RWPE2 (cell line): ENCODE measurements at regions not wholly inside any gene's neighbourhood (a gene's known extent, or its start where the extent isn't known, plus 50 kb on each side); places are given as distances from the start of the nearest gene placed in this dataset.

Experiments
- ATAC-seq: fragments of 200-7000 bp; cut with Tn5 transposase; 3 replicates; pipeline ENCODE4 v1.9.1; 2021; ENCODE audit warnings: low read depth
- DNase-seq: peaks from one replicate; pipeline ENCODE4 v3.0.0-alpha.2; 2020; ENCODE audit warnings: low spot score
- H3K27ac ChIP-seq: fragments of 450-650 bp; 2 replicates; pipeline ENCODE4 v1.5.1; 2017; ENCODE audit warnings: mild to moderate bottlenecking; ENCODE audit not compliant: poor library complexity, severe bottlenecking
- H3K27me3 ChIP-seq: fragments of 250-450 bp; sonication (Bioruptor Pico); 2 replicates; pipeline ENCODE4 v1.5.1; 2021; ENCODE audit warnings: mild to moderate bottlenecking, moderate library complexity; ENCODE audit not compliant: insufficient read depth, poor library complexity, severe bottlenecking
- H3K36me3 ChIP-seq: fragments of 250-450 bp; sonication (Bioruptor Pico); 2 replicates; pipeline ENCODE4 v1.5.1; 2020; ENCODE audit warnings: low read depth, mild to moderate bottlenecking, moderate library complexity
- H3K4me1 ChIP-seq: fragments of 250-450 bp; sonication (Bioruptor Pico); 2 replicates; pipeline ENCODE4 v1.5.1; 2021; ENCODE audit warnings: mild to moderate bottlenecking, moderate library complexity; ENCODE audit not compliant: insufficient read depth, poor library complexity, severe bottlenecking
- H3K4me3 ChIP-seq: fragments of 250-450 bp; sonication (Bioruptor Pico); 2 replicates; pipeline ENCODE4 v1.5.1; 2021; ENCODE audit warnings: mild to moderate bottlenecking, moderate library complexity; ENCODE audit not compliant: severe bottlenecking
- H3K9me3 ChIP-seq: fragments of 250-450 bp; sonication (Bioruptor Pico); 2 replicates; pipeline ENCODE4 v1.5.1; 2021; ENCODE audit warnings: mild to moderate bottlenecking, moderate library complexity; ENCODE audit not compliant: severe bottlenecking
- TF ChIP-seq, protein P1 (sequence below): fragments of 450-650 bp; IDR thresholded peaks from one replicate; pipeline ENCODE4 v1.5.1; 2017; ENCODE audit warnings: mild to moderate bottlenecking, moderate library complexity; ENCODE audit not compliant: poor library complexity, severe bottlenecking

DNA sequence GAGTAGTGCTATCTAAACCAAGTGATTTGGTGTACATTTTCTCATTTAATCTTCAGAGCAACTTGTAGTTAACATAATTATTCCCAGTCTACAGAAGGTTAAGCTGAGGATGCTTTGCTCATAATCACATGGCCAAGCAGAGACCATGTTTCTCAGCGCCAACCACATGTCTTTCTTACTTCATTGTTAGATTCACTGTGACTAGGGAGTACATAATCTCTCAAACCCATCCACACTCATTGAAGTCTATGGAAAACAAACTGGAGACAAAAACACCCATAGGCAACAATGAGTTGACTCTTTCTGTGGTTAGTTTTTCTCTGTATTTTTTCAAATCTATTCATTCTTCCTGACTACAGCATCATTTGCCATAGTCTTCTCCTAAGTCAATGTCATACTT, 281.7 kb upstream of the PTGER4 start:
- H3K27ac ChIP-seq, result no peak overlapping the region
- no peaks in the 10 kb centered on the region for H3K36me3 ChIP-seq
- ATAC-seq (no peak), DNase-seq (no peak)
- no peak overlapping the region for H3K4me3 ChIP-seq
- H3K9me3 ChIP-seq, result no peaks in the 10 kb centered on the region
- H3K27me3 ChIP-seq, result no peaks in the 10 kb centered on the region
- H3K4me1 ChIP-seq, result peaks cover 22% of the 10 kb centered on the region
- TF ChIP-seq, protein P1, sequence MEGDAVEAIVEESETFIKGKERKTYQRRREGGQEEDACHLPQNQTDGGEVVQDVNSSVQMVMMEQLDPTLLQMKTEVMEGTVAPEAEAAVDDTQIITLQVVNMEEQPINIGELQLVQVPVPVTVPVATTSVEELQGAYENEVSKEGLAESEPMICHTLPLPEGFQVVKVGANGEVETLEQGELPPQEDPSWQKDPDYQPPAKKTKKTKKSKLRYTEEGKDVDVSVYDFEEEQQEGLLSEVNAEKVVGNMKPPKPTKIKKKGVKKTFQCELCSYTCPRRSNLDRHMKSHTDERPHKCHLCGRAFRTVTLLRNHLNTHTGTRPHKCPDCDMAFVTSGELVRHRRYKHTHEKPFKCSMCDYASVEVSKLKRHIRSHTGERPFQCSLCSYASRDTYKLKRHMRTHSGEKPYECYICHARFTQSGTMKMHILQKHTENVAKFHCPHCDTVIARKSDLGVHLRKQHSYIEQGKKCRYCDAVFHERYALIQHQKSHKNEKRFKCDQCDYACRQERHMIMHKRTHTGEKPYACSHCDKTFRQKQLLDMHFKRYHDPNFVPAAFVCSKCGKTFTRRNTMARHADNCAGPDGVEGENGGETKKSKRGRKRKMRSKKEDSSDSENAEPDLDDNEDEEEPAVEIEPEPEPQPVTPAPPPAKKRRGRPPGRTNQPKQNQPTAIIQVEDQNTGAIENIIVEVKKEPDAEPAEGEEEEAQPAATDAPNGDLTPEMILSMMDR, result no peak

DNA sequence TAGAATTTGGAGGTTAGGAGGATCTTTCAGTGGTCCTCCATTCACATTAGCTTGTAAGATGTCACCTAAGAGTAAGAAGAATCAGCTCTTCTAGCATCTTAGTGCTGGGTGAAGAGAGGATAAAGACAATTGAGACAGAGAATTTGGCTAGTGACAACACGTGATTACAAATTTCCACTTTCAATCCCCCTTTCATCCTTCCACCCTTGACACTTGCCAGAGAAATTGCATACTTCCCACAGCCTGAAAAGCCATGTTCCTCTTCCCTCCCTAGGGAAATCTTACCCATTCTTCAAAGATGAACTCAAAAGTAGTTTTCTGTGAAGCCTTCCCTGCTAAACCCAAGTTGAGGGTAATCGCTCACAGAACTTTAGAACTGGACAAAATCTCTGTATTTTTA, 282.6 kb upstream of the PTGER4 start:
- TF ChIP-seq, protein P1, result no peak
- ATAC-seq, result no peak
- no peak overlapping the region for H3K4me3 ChIP-seq

DNA sequence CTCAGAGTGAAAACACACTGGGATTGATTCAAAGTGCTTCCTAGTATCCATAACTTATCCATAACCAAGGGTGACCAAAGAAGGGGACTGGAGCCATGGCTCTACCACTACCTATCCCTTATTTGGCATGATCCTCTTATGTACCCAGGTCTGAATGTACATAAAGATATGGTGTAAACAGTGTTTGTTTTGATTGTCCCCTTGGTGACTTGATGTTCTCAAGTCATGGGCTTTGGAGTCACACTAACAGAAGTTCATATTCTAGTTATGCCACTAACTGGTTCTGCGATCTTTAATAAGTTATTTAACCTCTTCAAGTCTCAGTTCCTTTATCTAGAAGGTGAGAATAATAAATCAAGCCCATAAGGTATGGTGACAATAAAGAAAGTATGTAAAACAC, 283.4 kb upstream of the PTGER4 start:
- Histone ChIP-seq H3K4me3 (no peak overlapping the region), H3K27ac (no peak overlapping the region), H3K4me1 (peaks cover 11% of the 10 kb centered on the region), H3K9me3 (no peaks in the 10 kb centered on the region), H3K36me3 (no peaks in the 10 kb centered on the region), H3K27me3 (no peaks in the 10 kb centered on the region)
- no peak for ATAC-seq
- TF ChIP-seq, protein P1, result no peak
- no peak for DNase-seq

More for the DNA sequence above, 282.6 kb upstream of the PTGER4 start:
- Histone ChIP-seq H3K4me1 (peaks cover 19% of the 10 kb centered on the region), H3K36me3 (no peaks in the 10 kb centered on the region), H3K27me3 (no peaks in the 10 kb centered on the region), H3K27ac (no peak overlapping the region), H3K9me3 (no peaks in the 10 kb centered on the region)
- DNase-seq, result no peak

DNA sequence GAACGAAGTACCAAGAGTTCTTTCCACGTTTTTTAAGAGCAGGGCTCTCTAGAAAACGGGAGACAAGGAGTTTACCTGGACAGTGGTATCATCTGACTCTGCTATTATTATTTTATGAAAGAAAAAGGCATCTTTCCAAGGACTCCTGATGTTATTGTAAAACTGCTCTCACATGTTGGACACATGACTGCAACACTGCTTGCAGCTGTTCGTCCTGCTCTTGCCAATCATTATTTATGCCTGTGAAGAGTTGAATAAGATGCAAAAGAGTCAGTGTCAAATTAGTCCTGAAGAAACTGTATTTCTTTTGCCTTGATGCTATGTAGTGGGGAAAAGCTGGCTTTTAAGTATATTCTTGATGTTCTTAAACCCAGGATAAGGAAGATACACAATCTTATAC, 284.5 kb upstream of the PTGER4 start:
- no peaks in the 10 kb centered on the region for H3K27me3 ChIP-seq
- H3K36me3 ChIP-seq, result no peaks in the 10 kb centered on the region
- TF ChIP-seq, protein P1, result no peak
- no peak for DNase-seq
- H3K9me3 ChIP-seq, result no peaks in the 10 kb centered on the region
- ATAC-seq, result no peak
- no peak overlapping the region for H3K27ac ChIP-seq
- H3K4me3 ChIP-seq, result no peak overlapping the region
- H3K4me1 ChIP-seq, result peaks cover 7% of the 10 kb centered on the region

DNA sequence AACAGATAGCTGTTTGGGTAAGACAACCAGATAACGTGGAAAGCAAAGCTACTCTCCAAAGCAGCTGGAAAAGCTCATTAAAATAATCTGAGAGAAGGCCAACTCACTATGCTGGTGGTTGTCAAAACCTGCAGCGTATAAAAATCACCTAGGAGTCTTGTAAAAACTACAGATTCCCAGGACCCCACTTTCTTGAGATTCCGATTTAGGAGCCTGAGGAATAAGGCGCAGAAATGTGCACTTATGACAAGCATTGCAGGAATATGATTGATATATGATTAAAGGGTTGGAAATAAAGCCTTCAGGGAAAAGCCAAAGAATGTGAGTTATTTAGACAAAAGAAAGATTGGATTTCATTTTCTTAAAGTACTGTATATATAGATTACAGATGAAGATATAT, 285.0 kb upstream of the PTGER4 start:
- ATAC-seq (no peak), DNase-seq (no peak)
- no peak overlapping the region for H3K27ac ChIP-seq
- H3K4me3 ChIP-seq, result no peak overlapping the region
- TF ChIP-seq, protein P1, result no peak
- H3K4me1 ChIP-seq, result peaks cover 7% of the 10 kb centered on the region
- H3K27me3 ChIP-seq, result no peaks in the 10 kb centered on the region
- H3K9me3 ChIP-seq, result no peaks in the 10 kb centered on the region
- no peaks in the 10 kb centered on the region for H3K36me3 ChIP-seq
